HG02840 (cell line): ENCODE measurements at regions not wholly inside any gene's neighbourhood (a gene's known extent, or its start where the extent isn't known, plus 50 kb on each side); places are given as distances from the start of the nearest gene placed in this dataset.
"Not testable (repeated sequence)": the region's sequence is repeated elsewhere in the genome, so short reads cannot be mapped to it uniquely, and the experiment has no call there.

Experiments
- ATAC-seq: cut with Tn5 transposase; IDR thresholded peaks from one replicate; pipeline ENCODE4 v1.9.1; 2021; ENCODE audit warnings: mild to moderate bottlenecking, moderate library complexity, moderate number of reproducible peaks; ENCODE audit not compliant: unreplicated experiment, low FRiP score

DNA sequence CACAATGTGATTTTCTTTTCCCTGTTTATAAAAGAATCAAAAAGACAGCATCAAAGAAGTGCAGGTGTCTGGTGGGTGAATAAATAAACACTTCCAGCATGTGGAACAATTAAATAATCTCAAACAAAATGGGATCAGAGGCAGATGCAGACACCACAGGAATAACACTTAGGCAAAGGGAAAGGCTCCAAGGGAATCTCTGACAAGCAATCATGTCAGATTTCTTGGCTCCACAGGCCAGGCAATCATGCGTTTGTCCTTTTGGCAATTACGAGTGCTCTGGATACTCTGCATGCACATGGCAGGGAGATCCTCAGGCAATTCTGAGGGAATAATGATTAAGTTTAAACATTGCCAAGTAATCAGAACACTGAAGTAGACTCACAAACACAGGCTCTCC, 403.5 kb upstream of the LUZP2 start:
- ATAC-seq: no peak

DNA sequence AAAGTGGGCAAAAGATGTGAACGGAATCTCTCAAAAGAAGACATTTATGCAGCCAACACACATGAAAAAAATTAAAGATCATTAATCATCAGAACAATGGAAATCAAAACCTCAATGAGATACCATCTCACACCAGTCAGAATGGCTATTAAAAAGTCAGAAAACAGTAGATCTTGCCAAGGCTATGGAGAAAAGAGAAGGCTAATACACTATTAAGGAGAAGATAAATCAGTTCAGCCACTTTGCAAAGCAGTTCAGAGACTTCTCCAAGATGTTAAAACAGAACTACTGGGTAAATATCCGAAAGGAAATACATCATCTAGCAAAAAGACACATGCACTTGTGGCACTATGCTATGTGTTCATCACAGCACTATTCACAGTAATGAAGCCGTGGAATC, 388.2 kb upstream of the LUZP2 start:
- no peak for ATAC-seq

DNA sequence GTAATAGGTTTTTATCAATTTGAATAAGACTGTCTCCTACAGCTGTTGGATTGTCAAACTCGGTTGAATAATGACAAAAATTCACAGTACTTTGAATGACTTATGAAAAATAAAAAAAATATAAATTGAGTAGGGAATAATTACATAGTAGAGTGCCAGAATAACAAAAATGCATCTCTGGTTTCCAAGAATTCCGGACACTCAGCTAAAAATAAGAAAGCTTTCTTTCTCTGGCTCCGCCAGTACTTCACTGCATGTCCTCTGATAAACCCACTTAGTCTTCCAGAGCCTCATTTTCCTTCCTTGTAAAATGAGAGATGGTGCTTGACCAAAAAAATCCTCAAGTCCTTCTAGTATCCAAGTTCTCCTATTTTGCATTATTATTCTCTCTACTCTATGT, 374.6 kb upstream of the LUZP2 start:
- no peak for ATAC-seq

DNA sequence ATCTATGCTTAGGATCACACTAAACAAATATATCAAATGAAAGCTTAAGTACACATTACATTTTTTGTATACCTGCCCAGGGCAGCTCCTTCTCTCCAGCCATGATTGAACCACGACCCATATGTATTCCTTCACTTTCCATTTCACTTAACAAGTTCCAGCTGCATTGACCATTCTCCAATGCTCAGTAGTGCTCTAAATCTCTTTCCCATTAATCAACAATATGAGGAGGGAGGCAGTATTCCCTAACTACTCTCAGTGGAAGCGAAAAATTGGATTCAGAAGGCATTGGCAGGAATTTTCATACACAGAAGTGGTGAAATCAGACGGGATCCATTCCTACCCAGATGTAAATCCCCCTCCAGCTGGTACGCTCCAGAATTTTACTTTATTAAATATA, 372.0 kb upstream of the LUZP2 start:
- ATAC-seq: no peak

DNA sequence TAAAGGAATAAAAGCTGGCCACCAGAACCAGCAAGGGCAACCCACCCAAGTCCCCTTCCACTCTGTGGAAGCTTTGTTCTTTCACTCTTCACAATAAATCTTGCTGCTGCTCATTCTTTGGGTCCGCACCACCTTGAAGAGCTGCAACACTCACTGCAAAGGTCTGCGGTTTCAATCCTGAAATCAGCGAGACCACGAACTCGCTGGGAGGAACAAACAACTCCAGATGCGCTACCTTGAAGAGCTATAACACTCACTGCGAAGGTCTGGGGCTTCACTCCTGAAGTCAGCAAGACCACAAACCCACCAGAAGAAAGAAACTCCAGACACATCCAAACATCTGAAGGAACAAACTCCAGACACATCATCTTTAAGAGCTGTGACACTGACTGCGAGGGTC, 365.2 kb upstream of the LUZP2 start:
- no peak for ATAC-seq

DNA sequence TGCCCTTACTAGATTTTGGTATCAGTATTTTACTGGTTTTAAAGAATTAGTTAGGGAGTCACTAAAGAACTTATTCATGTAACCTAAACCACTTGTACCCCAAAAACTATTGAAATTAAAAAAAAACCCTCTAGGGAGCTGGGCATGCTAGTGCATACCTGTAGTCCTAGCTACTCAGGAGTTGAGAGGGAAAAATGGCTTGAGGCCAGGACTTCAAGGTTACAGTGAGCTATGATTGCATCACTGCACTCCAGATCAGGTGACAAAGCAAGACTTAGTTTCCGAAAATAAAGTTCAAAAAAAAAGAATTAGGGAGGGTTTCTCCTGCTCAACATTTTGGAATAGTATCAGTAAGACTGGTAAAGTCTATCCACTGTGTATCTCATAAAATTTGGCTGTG, 364.4 kb upstream of the LUZP2 start:
- ATAC-seq: no peak

DNA sequence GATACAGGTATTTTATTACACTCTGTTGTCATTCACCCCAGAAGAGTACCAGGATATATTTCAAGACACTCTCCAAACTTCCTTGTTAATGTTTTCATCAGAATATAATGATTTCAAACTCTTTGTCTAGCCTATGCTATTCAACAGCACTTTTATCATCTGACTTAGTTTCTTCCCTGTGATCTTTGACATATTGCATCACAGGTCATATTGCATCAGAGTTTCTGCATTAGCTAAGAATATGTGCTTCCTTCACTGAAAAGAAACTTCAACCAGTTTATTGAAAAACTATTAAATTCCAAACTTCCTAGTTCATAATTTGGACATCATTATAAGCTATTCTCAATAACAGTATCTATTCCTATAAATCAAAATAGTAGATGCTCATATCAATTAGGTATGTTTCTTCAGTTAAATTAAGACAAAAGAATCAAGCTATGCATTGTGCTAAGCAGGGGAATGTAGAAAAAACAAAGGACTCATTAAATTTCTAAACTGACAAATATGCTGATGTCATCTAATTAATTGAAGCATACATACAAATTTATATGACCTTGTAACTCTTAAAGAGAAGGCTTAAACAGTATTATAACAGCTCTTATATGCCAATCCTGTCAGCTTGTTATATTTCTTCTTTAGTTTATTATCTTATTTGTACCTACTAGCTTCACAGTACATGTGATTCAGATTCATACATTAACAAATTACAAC, 361.8 kb upstream of the LUZP2 start:
- ATAC-seq: no peak

DNA sequence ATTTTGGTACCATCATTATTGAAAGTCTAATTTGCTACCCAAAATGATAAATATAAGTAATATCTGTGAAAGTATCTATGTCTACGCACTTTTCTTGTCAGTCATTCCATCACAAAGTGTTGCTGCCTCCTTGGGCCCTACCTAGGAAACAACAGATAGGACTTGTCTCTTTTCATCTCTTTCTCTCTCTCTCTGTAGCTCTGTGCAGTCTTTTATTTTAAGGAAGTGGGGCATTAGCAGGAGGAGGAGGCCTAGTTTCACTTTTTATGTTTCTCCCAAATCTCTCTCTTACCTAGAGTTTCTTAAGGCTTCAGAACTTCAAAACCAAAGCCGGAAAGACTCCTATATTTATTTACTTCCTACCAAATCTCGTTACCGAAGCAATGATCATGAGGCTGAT, 354.8 kb upstream of the LUZP2 start:
- no peak for ATAC-seq

DNA sequence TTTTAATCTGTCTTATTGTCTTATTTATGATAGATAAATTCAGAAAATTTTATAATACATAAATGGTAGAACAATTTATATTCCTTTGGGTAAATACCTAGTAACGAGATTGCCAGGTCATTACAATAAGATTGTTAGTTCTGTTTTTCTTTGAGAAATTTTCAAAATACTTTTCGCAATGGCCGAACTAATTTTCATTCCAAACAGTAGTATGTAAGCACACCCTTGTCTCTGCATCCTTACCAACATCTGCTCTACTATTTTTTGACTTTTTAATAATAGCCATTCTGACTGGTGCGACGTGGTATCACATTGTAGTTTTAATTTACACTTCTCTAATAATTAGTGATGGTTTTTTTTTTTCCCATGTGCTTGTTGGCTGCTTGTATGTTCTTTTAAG, 351.4 kb upstream of the LUZP2 start:
- no peak for ATAC-seq

DNA sequence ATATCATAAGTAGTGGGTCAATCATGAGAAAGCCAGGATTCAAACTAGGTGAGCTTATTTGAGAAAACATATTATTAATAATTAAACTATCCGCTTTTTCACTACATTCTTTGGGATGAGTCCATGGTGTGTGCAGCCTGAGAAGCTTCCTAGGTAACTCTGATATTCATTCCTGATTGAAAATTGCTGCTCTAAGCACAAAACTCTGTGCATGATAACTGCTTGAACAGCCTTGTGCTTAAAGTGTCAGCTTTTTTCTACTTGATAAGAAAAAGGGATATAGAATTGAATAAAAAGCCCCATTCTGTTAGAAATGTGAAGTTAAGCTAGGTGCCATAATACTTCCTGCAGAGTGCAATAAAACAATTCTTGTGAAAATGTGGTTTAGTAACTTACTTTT, 343.5 kb upstream of the LUZP2 start:
- no peak for ATAC-seq

DNA sequence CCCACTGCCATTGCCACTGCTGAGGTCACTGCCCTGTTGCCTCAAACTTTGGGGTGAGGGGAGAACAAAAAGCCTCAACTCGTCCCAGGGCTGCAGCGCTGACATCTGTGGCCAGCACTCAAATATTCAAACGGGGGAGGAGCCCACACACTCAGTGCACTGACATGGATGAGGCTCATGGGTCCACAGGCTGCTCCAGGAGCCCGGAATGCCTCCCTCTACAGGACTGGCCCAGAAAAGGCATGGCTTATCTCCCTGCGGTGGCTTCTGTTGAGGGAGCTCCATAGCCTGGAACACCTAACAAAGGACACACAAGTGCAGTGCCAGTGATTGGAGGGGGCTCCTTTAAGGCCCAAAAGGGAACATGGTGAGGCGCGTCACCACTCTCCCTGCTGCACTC, 341.1 kb upstream of the LUZP2 start:
- ATAC-seq: no peak

DNA sequence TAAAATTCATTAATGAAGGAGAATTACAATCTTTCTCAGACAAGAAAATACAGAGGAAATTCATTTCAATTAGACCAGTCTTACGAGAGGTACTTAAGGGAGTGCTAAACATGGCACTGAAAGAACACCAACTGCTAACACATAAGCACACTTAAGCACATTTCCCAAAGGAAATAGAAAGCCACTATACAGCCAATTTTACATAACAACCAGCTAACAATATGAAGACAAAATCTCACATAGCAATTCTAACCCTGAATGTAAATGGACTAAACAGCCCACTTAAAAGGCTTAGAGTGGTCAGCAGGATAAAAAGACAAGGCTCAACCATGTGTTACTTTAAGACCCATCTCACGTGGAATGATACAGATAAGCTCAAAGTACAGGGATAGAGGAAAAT, 339.5 kb upstream of the LUZP2 start:
- ATAC-seq: no peak

DNA sequence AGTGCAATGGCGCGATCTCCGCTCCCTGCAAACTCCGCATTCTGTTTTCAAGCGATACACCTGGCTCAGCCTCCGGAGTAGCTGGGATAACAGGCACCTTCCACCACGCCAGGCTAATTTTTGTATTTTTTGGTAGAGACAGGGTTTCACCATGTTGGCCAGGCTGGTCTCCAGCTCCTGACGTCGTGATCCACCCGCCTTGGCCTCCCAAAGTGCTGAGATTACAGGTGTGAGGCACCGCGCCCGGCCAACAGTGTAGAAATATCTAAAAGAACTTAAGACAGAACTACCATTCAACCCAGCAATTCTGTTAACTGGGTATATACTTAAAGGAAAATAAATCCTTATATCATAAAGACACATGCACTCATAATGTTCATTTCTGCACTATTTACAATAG, 335.3 kb upstream of the LUZP2 start:
- ATAC-seq: no peak

DNA sequence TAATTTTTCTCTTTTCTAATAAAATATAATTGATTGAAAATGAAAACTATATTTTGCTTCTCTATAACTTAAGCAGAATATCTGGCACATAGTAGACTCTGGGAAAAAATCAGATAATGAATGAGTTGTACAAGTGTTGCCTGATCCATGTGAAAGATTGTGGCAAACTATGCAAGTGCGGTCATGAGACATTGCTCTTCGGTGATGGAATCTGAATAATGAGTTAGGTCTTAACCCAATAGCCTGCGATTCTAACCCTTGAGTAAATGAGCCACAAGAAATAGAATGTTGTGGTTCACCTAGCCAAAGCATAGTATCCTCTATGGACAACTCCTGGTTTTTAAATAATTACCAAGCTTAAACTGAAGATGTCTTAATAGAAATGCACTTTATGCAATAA, 333.7 kb upstream of the LUZP2 start:
- ATAC-seq: no peak

DNA sequence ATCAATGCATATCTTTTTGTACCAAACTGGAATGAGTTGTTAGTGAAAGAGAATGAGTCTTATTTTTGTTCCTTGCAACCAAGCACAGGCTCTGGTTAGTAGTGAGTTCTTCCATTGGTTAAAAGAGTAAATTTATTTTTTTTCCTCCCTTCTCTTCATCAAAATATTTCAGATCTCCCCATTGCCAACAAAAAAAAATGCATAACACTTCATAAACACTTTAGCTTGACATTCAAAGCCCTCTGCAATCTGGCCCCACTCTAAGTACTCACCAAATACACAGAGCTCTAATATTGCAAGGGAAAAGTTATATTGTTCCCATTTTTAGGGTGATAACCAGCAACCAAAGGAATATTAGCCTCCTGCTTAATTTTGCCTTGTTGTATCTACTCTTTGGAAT, 333.0 kb upstream of the LUZP2 start:
- no peak for ATAC-seq

DNA sequence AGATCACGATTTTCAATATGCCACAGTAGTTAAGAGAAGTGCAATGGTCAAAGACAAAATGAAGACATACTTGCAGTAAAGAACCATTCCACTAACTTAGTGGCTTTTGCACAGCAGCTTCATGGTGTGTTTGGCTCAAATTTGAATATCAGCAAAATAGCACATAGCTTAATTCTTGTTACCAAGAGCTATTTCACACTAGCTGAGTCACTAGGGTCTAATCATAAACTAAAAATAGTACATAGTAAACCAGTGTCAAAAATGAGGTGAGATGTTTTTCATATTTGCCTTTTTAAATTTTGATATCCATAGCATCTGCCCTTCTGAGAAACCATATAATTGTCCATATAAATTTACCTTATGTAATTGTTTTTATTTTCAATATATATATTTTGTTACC, 325.0 kb upstream of the LUZP2 start:
- no peak for ATAC-seq

DNA sequence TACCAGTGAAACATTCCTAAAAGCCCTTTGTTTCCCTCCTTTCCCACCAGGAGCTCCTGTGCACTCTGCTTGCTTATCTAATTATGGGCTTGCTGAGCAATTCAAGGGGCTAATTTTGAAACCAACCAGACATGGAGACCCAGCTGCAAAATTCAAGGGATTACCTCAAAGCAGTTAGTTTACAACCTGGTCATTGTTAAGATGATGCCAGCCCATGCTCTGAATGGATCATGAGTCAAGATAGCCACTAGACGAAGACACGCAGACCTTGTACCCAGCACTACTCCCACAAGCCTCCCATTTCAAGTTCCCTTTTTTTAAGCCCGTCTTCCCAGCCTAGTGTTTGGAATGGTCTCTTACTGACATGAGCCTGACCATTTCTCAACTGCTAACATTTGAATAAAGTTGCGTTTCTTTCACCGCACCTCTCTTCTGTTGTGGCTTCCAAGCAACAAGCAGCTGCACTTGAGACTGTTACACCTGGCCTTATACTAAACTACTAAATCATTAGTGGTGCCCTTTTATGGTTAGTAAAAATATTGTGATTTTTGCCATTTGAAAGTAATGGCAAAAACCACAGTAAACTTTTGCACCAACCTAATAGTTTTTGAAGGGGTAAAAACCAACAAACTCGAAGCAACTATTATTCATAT, 315.3 kb upstream of the LUZP2 start:
- no peak for ATAC-seq

DNA sequence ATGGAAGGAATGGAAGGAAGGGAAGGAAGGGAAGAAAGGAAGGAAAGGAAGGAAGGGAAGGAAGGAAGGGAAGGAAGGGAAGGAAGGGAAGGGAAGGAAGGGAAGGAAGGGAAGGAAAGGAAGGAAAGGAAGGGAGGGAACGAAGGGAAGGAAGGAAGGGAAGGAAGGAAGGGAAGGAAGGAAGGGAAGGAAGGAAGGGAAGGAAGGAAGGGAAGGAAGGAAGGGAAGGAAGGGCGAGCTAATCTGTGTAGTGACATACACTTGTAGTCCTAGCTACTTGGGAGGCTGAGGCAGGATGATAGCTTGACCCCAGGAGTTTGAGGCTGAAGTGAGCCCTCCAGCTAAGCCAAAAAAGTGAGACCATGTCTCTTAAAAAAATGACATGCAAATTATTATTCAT, 311.3 kb upstream of the LUZP2 start:
- ATAC-seq: not testable (repeated sequence)

DNA sequence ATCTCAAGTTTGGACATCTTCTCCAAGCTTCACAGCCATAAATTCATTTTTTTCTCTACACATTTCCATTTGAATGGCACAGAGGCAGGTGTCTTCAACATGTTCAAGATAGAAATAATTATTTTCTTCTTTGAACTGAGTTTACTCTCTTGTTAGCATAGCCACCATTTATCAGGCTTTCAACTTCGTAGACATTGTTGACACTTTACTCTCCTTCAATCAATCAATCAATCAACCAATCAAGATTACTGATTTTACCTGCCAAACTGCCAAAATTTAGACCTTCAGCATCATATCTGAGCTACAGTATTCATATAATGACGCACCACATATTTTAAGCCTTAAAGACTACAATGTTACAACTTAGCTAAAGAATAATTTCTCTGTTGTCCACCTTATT, 300.1 kb upstream of the LUZP2 start:
- no peak for ATAC-seq

DNA sequence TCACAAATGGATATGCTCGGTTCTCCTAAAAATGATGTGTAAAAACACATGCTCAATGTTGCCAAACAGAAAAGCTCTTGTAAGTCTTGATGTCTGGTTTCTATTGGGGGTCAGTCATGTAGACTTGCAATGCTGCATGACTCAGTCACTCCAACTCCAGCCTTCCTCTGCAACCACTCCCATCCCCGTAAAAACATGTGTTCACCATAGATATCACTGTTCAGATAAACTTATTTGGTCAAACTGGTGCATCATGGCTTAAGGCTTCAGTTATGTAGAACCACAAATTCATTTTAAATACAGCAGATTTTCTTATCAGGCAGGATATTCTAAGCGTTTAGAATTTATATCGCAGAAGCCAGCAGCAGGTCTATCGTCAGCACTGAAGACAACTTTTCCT, 298.4 kb upstream of the LUZP2 start:
- ATAC-seq: no peak

DNA sequence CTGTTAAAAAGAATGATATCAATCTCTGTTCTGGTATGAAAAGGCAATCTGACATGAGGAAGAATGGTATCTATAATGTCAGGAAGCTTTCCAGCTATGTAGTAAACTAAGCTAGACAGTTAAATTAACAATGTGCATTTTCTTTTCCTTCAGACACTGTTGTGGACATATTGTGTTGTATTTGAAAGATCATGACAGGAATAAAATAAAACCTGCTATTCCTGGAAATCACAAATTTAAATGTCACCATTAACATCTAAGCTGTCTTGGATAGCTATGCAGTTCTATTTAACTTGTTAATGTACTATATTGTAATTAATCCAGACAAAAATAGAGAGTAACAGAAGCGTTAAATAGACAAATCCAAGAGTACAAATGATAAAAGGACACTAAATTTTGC, 297.4 kb upstream of the LUZP2 start:
- no peak for ATAC-seq

DNA sequence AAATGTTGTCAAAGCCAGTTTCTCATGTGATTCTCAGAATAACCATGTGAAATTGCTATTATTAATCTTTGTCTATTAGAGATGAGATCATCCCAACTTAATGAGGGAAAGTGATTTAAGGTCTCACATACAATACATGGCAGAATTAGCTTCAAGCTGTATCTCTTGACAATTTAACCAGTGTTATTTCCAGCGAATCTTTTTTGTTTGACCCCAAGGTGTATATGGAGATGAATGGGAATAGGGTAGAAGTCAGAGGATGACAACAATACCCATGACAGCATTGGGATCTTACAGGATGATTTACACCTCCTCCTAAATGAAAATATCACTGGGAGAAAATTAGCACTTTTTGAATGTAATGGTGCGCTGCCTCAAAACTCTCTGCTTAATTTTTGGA, 290.8 kb upstream of the LUZP2 start:
- no peak for ATAC-seq

DNA sequence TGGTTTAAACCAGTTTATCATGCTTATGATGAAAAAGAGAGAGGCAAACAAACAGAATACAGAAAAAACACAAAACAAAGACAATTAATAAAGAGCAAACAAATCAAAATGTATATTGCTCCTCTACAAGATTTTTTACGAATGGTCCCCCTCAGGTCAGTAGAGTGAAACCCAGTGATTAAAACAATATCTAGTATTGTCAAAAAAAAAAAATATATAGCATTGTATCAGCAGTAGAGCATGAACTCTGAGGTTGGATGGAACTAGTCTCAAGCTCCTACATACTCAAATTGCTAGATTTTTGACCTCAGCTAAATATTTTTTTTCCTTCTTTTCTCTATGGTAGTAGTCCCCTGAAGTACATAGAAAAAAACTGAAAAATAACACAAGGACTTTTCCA, 290.3 kb upstream of the LUZP2 start:
- ATAC-seq: no peak
